ENCODE measurements at regions not wholly inside any gene's neighbourhood (a gene's known extent, or its start where the extent isn't known, plus 50 kb on each side); places are given as distances from the start of the nearest gene placed in this dataset.

DNA sequence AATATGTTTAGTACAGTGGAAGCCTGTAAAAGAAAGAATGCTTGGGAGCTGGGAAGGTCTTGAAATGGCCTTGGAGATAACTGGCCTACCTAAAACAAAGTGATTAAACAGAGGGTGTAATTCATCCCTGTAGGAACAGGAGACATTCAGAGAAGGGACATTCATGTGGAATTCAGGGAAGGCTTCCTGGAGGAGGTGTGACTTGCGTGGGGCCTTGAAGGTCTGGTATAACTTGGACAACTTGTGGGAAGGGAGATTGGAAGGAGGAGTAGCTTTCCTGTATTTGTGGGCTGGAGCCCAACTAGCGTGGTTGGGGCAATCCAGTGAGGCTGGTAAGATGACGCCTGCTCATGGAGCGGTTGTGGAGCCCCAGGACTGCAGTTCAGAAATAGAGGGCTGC is 156.4 kb downstream of the AACS start:
- no peak for DNase-seq
- H3K36me3 ChIP-seq (ENCODE audit: control insufficient read depth, insufficient read depth, low read length) = no peaks in the 10 kb centered on the region
- H3K9me3 ChIP-seq (ENCODE audit: control insufficient read depth, low read length) = no peaks in the 10 kb centered on the region
- no peak overlapping the region for H3K4me3 ChIP-seq (ENCODE audit: insufficient read depth, low read depth, low read length, poor library complexity, severe bottlenecking)
- H3K27ac ChIP-seq (ENCODE audit: insufficient read depth, low read length, poor library complexity, severe bottlenecking) = no peak overlapping the region
- peaks cover 3% of the 10 kb centered on the region for H3K27me3 ChIP-seq (replicated peaks; ENCODE audit: control insufficient read depth, insufficient read depth, low read length, poor library complexity, severe bottlenecking)
- H3K4me1 ChIP-seq (ENCODE audit: control insufficient read depth, insufficient read depth, low read length, poor library complexity, severe bottlenecking) = no peaks in the 10 kb centered on the region

DNA sequence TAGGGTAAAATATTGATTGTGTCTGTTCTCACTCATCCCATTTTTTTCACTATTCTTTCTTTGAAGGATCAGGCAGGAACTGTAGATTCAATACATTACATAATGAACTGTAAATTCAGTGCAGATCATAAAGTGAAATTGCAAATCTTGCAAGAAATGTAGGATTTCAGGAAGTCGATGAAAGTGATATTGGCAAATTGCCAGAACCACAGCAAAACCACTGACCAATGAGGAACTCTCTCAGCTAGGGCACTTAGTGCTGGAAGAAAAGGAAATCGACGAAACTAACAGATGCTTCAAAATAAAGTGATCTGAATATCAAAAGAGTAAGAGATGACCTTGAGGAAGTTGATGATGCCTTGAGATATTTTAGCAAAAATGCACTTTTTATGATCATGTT is 157.6 kb downstream of the AACS start:
- no peak overlapping the region for H3K27ac ChIP-seq (ENCODE audit: insufficient read depth, low read length, poor library complexity, severe bottlenecking)
- H3K36me3 ChIP-seq (ENCODE audit: control insufficient read depth, insufficient read depth, low read length) = no peaks in the 10 kb centered on the region
- H3K4me3 ChIP-seq (ENCODE audit: insufficient read depth, low read depth, low read length, poor library complexity, severe bottlenecking) = no peak overlapping the region
- H3K27me3 ChIP-seq (replicated peaks; ENCODE audit: control insufficient read depth, insufficient read depth, low read length, poor library complexity, severe bottlenecking) = peaks cover 3% of the 10 kb centered on the region
- no peaks in the 10 kb centered on the region for H3K4me1 ChIP-seq (ENCODE audit: control insufficient read depth, insufficient read depth, low read length, poor library complexity, severe bottlenecking)
- DNase-seq = no peak
- H3K9me3 ChIP-seq (ENCODE audit: control insufficient read depth, low read length) = no peaks in the 10 kb centered on the region

DNA sequence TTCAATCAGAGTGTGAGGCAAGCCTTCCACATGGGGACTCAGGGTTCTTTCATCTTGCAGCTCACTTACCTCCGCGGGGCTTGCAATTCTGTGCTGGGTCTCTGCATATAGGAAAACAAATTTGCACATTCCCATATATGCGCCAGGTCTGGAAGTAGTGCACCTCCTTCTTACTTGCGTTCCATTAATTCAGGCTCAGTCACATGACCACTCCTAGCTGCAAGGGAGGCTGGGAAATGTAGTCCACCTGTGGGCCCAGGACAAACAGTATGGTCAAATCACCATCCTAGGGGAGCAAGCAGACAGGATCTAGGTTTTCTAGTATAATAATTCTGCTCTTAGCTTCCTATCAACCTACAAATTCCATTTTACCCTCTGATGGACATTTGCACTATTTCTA is 160.4 kb downstream of the AACS start:
- no peak for DNase-seq
- Histone ChIP-seq H3K27me3 (replicated peaks; ENCODE audit: control insufficient read depth, insufficient read depth, low read length, poor library complexity, severe bottlenecking) (peaks cover 3% of the 10 kb centered on the region), H3K9me3 (ENCODE audit: control insufficient read depth, low read length) (no peaks in the 10 kb centered on the region), H3K36me3 (ENCODE audit: control insufficient read depth, insufficient read depth, low read length) (no peaks in the 10 kb centered on the region), H3K4me3 (ENCODE audit: insufficient read depth, low read depth, low read length, poor library complexity, severe bottlenecking) (no peak overlapping the region), H3K4me1 (ENCODE audit: control insufficient read depth, insufficient read depth, low read length, poor library complexity, severe bottlenecking) (no peaks in the 10 kb centered on the region), H3K27ac (ENCODE audit: insufficient read depth, low read length, poor library complexity, severe bottlenecking) (no peak overlapping the region)

GRCh38 chr12:125228519-125229260 is 163.5 kb downstream of the AACS start:
- DNase-seq = no peak

DNA sequence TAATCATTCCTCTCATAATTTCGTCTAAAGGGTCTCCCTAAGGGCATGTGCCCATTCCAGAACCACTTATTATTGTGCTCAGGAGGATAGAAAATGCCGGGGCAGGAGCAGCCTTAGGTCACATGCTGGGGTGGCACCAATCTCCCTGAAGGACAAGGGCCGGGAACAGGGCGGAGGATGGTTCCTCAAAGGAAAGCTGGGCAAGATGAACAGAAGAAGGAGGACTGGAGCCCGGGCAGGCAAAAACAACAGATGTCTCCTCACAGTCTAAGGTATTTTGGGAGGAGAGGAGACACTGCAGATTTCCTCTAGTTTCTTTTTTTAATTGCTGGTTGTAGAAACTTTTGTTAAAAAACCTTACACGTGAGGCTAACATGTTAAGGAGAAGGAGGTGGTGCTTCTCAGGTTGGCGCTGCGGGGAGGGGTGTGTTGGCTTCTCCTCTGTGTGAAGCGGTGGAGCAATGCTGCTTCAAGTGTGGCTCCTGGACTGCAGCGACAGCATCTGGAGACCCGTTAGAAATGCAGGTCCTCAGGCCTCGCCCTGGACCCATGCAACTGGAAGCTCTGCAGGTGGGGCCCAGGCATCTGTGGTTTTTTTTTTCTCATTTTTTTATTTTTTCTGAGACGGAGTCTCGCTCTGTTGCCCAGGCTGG is 164.8 kb downstream of the AACS start:
- H3K4me3 ChIP-seq (ENCODE audit: insufficient read depth, low read depth, low read length, poor library complexity, severe bottlenecking) = no peak overlapping the region
- H3K27ac ChIP-seq (ENCODE audit: insufficient read depth, low read length, poor library complexity, severe bottlenecking) = no peak overlapping the region
- no peaks in the 10 kb centered on the region for H3K36me3 ChIP-seq (ENCODE audit: control insufficient read depth, insufficient read depth, low read length)
- no peaks in the 10 kb centered on the region for H3K9me3 ChIP-seq (ENCODE audit: control insufficient read depth, low read length)
- no peaks in the 10 kb centered on the region for H3K27me3 ChIP-seq (replicated peaks; ENCODE audit: control insufficient read depth, insufficient read depth, low read length, poor library complexity, severe bottlenecking)
- no peaks in the 10 kb centered on the region for H3K4me1 ChIP-seq (ENCODE audit: control insufficient read depth, insufficient read depth, low read length, poor library complexity, severe bottlenecking)
- DNase-seq = no peak

More at GRCh38 chr12:125228519-125229260, 163.5 kb downstream of the AACS start:
- H3K4me3 ChIP-seq (ENCODE audit: insufficient read depth, low read depth, low read length, poor library complexity, severe bottlenecking) = no peak overlapping the region
- H3K36me3 ChIP-seq (ENCODE audit: control insufficient read depth, insufficient read depth, low read length) = no peaks in the 10 kb centered on the region
- no peaks in the 10 kb centered on the region for H3K4me1 ChIP-seq (ENCODE audit: control insufficient read depth, insufficient read depth, low read length, poor library complexity, severe bottlenecking)
- H3K9me3 ChIP-seq (ENCODE audit: control insufficient read depth, low read length) = no peaks in the 10 kb centered on the region
- H3K27me3 ChIP-seq (replicated peaks; ENCODE audit: control insufficient read depth, insufficient read depth, low read length, poor library complexity, severe bottlenecking) = no peaks in the 10 kb centered on the region
- H3K27ac ChIP-seq (ENCODE audit: insufficient read depth, low read length, poor library complexity, severe bottlenecking) = no peak overlapping the region

- Histone ChIP-seq H3K27me3 (replicated peaks; ENCODE audit: control insufficient read depth, insufficient read depth, low read length, poor library complexity, severe bottlenecking) (no peaks in the 10 kb centered on the region), H3K9me3 (ENCODE audit: control insufficient read depth, low read length) (no peaks in the 10 kb centered on the region), H3K4me3 (ENCODE audit: insufficient read depth, low read depth, low read length, poor library complexity, severe bottlenecking) (no peak overlapping the region), H3K27ac (ENCODE audit: insufficient read depth, low read length, poor library complexity, severe bottlenecking) (no peak overlapping the region), H3K4me1 (ENCODE audit: control insufficient read depth, insufficient read depth, low read length, poor library complexity, severe bottlenecking) (no peaks in the 10 kb centered on the region), H3K36me3 (ENCODE audit: control insufficient read depth, insufficient read depth, low read length) (no peaks in the 10 kb centered on the region)
- DNase-seq = no peak
Measured at GRCh38 chr12:125233319-125233718, 168.1 kb downstream of the AACS start.

- H3K27me3 ChIP-seq (replicated peaks; ENCODE audit: control insufficient read depth, insufficient read depth, low read length, poor library complexity, severe bottlenecking) = no peaks in the 10 kb centered on the region
- H3K4me3 ChIP-seq (ENCODE audit: insufficient read depth, low read depth, low read length, poor library complexity, severe bottlenecking) = no peak overlapping the region
- no peak overlapping the region for H3K27ac ChIP-seq (ENCODE audit: insufficient read depth, low read length, poor library complexity, severe bottlenecking)
- DNase-seq = no peak
- no peaks in the 10 kb centered on the region for H3K36me3 ChIP-seq (ENCODE audit: control insufficient read depth, insufficient read depth, low read length)
- H3K9me3 ChIP-seq (ENCODE audit: control insufficient read depth, low read length) = no peaks in the 10 kb centered on the region
- no peaks in the 10 kb centered on the region for H3K4me1 ChIP-seq (ENCODE audit: control insufficient read depth, insufficient read depth, low read length, poor library complexity, severe bottlenecking)
Measured at GRCh38 chr12:125239563-125239962, 174.3 kb downstream of the AACS start.

DNA sequence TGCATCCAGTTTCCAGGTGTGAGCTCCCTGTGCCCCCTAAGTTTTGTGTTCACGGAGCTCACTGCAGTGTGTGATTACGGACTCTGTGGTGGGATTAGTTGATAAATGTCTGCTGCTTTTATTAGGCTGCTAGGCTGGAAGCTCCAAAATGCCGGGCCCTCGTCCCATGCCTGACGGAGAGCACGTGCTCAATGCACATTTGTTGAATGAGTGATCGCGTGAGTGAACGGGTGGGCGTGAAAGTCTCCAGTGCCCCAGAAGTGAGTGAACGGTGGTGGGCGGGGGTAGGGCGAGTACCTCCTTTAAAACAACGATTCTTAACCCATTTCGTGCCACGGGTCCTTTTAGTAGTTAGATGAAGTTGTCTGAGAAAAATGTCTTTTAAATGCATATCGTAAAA is 175.5 kb downstream of the AACS start:
- Histone ChIP-seq H3K9me3 (ENCODE audit: control insufficient read depth, low read length) (no peaks in the 10 kb centered on the region), H3K36me3 (ENCODE audit: control insufficient read depth, insufficient read depth, low read length) (no peaks in the 10 kb centered on the region), H3K4me3 (ENCODE audit: insufficient read depth, low read depth, low read length, poor library complexity, severe bottlenecking) (no peak overlapping the region), H3K27me3 (replicated peaks; ENCODE audit: control insufficient read depth, insufficient read depth, low read length, poor library complexity, severe bottlenecking) (no peaks in the 10 kb centered on the region), H3K4me1 (ENCODE audit: control insufficient read depth, insufficient read depth, low read length, poor library complexity, severe bottlenecking) (no peaks in the 10 kb centered on the region), H3K27ac (ENCODE audit: insufficient read depth, low read length, poor library complexity, severe bottlenecking) (no peak overlapping the region)
- DNase-seq = no peak

DNA sequence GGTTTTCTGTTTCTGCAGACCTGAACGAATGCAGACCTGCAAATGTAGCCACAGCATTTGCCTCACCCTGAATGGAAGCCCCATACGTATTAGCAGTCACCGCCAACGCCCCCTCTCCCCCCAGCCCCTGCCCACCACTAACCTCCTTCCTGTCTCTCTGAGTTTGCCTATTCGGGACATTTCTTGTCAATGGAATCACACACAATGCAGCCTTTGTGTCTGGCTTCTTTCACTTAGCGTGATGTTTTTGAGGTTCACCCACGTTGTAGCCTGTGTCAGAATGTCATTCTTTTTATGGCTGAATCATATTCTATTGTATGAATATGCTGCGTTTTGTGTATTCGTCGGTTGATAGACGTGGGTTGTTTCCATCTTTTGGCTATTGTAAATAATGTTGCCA is 178.6 kb downstream of the AACS start:
- H3K4me1 ChIP-seq (ENCODE audit: control insufficient read depth, insufficient read depth, low read length, poor library complexity, severe bottlenecking) = no peaks in the 10 kb centered on the region
- no peaks in the 10 kb centered on the region for H3K36me3 ChIP-seq (ENCODE audit: control insufficient read depth, insufficient read depth, low read length)
- no peaks in the 10 kb centered on the region for H3K9me3 ChIP-seq (ENCODE audit: control insufficient read depth, low read length)
- H3K27ac ChIP-seq (ENCODE audit: insufficient read depth, low read length, poor library complexity, severe bottlenecking) = no peak overlapping the region
- no peaks in the 10 kb centered on the region for H3K27me3 ChIP-seq (replicated peaks; ENCODE audit: control insufficient read depth, insufficient read depth, low read length, poor library complexity, severe bottlenecking)
- no peak for DNase-seq
- no peak overlapping the region for H3K4me3 ChIP-seq (ENCODE audit: insufficient read depth, low read depth, low read length, poor library complexity, severe bottlenecking)

GRCh38 chr12:125244338-125244737 is 179.1 kb downstream of the AACS start:
- Histone ChIP-seq H3K27ac (ENCODE audit: insufficient read depth, low read length, poor library complexity, severe bottlenecking) (no peak overlapping the region), H3K9me3 (ENCODE audit: control insufficient read depth, low read length) (no peaks in the 10 kb centered on the region), H3K36me3 (ENCODE audit: control insufficient read depth, insufficient read depth, low read length) (no peaks in the 10 kb centered on the region), H3K27me3 (replicated peaks; ENCODE audit: control insufficient read depth, insufficient read depth, low read length, poor library complexity, severe bottlenecking) (no peaks in the 10 kb centered on the region), H3K4me3 (ENCODE audit: insufficient read depth, low read depth, low read length, poor library complexity, severe bottlenecking) (no peak overlapping the region), H3K4me1 (ENCODE audit: control insufficient read depth, insufficient read depth, low read length, poor library complexity, severe bottlenecking) (no peaks in the 10 kb centered on the region)
- no peak for DNase-seq

All from effector memory CD4-positive, alpha-beta T cell (primary cell).